NB4 (cell line): ENCODE measurements at regions not wholly inside any gene's neighbourhood (a gene's known extent, or its start where the extent isn't known, plus 50 kb on each side); places are given as distances from the start of the nearest gene placed in this dataset.

Source experiments
- DNase-seq: peaks from one replicate; pipeline ENCODE4 v3.0.0; 2010; ENCODE audit warnings: low read depth
- H3K4me3 ChIP-seq: one replicate; pipeline ENCODE4 v1.5.1; 2011; ENCODE audit warnings: mild to moderate bottlenecking, low read depth, low read length, moderate library complexity
- MYC ChIP-seq: IDR thresholded peaks from 2 replicates; pipeline ENCODE4 v1.6.1; 2011; ENCODE audit warnings: low read depth, low read length
- POLR2A ChIP-seq: IDR thresholded peaks from 2 replicates; pipeline ENCODE4 v1.6.1; 2011; ENCODE audit warnings: mild to moderate bottlenecking; ENCODE audit not compliant: insufficient read length; ENCODE audit errors: extremely low read depth
- TF ChIP-seq, protein P1 (sequence below): IDR thresholded peaks from 2 replicates; pipeline ENCODE4 v1.6.1; 2011; ENCODE audit warnings: low read depth, low read length
- TF ChIP-seq, protein P2 (sequence below): IDR thresholded peaks from one replicate; pipeline ENCODE4 v1.5.1; 2012; ENCODE audit warnings: low read depth, low read length

DNA sequence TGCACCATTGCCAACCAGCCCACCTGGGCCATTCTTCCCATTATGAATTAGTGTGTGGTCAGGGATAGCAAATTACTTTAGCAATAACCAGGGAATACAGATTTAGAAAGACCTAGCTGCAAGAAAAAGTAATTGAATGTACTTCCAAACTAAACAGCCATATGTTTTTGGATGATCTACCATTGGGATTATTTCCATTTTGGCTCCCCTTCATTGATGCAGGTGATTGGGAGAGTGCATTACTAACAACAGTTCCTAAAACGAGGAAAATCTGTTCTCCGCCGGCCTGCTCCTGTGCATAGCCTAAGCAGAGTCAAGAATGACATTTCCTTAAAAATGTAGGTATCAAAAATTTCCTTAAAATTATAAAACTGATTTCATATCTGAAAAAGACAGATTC is 58.5 kb downstream of the MAIP1 start:
- no peak for DNase-seq
- TF ChIP-seq, protein P1, sequence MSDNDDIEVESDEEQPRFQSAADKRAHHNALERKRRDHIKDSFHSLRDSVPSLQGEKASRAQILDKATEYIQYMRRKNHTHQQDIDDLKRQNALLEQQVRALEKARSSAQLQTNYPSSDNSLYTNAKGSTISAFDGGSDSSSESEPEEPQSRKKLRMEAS = no peak
- TF ChIP-seq, protein P2, sequence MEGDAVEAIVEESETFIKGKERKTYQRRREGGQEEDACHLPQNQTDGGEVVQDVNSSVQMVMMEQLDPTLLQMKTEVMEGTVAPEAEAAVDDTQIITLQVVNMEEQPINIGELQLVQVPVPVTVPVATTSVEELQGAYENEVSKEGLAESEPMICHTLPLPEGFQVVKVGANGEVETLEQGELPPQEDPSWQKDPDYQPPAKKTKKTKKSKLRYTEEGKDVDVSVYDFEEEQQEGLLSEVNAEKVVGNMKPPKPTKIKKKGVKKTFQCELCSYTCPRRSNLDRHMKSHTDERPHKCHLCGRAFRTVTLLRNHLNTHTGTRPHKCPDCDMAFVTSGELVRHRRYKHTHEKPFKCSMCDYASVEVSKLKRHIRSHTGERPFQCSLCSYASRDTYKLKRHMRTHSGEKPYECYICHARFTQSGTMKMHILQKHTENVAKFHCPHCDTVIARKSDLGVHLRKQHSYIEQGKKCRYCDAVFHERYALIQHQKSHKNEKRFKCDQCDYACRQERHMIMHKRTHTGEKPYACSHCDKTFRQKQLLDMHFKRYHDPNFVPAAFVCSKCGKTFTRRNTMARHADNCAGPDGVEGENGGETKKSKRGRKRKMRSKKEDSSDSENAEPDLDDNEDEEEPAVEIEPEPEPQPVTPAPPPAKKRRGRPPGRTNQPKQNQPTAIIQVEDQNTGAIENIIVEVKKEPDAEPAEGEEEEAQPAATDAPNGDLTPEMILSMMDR = no peak
- TF ChIP-seq POLR2A (no peak), MYC (no peak)
- H3K4me3 ChIP-seq = no peak overlapping the region

DNA sequence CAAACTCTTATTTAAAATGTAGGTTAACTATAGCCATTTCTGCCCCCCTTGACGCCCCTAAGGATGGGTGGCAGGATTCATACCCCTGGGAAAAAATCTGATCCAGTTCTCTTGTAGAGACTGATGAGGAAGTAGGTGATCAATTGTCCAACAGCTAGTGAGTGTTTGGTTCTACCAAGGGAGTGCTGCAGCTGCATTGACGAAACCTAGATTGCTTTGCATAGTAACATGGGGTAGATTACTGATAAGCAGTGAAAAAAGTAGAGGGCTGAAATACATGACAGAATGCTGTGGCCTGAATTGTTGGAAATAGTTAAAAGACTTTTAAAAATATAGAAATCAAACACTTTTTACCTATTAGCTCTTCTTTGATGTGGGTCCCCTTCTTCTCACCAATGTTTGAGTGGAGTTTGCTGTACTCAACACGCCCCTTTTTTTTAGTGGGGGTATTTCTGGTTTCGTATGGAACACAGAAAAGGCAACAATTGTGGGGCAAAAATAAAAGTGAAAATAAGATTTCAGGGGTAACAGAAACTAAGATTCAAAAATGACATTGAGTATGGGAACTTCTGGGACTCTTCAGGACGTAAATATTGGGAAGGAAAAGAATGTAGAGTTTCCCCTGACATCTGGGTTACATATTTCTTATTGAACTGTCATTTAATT is 66.2 kb downstream of the MAIP1 start:
- no peak overlapping the region for H3K4me3 ChIP-seq
- no peak for TF ChIP-seq MYC
- TF ChIP-seq, protein P1 = no peak
- TF ChIP-seq, protein P2 = no peak
- no peak for TF ChIP-seq POLR2A
- DNase-seq = no peak

DNA sequence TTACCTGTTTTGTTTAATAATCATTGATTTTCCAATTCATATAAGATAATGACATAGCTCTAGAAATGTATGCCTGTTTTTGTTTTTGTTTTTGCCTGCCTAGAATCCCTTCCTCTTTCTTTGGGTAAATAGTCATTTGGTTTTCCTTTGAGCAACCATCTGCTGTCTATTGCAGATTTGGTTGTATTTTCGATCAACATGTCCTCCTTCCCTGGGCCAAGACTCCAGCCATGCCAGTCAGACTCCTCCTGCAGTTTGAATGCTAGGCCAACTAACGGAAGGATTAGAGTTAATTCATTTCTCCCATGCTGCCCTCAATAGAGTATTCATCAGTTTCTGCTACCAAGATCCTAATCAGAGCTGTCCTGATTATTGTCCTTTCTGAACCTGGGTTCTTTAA is 67.1 kb downstream of the MAIP1 start:
- TF ChIP-seq MYC (no peak), POLR2A (no peak)
- no peak overlapping the region for H3K4me3 ChIP-seq
- no peak for DNase-seq

DNA sequence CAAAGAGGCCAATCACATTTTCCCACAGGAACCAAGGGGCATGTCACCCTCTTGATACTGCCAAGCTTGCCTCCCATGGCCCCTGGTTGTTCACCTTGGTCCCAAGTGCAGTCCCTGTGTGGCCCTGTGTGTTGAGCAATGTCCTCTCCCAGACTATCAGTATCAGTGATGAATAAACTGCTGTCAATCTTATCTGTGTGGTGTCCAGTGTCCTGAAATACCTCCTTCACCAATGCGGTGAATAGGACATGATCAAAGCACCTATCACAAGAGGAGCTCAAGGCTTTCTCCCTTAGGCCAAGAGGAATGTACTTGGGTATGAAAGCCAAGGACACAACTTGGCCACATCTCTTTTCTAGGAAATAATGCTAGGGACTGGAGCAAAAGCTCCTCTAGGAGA is 68.2 kb downstream of the MAIP1 start:
- no peak overlapping the region for H3K4me3 ChIP-seq
- TF ChIP-seq, protein P2 = no peak
- TF ChIP-seq, protein P1 = no peak
- TF ChIP-seq POLR2A (no peak), MYC (no peak)
- no peak for DNase-seq

GRCh38 chr2:200025717-200026116 is 70.3 kb downstream of the MAIP1 start:
- H3K4me3 ChIP-seq = no peak overlapping the region
- TF ChIP-seq MYC (no peak), POLR2A (no peak)
- TF ChIP-seq, protein P1 = no peak
- TF ChIP-seq, protein P2 = no peak
- DNase-seq = no peak

DNA sequence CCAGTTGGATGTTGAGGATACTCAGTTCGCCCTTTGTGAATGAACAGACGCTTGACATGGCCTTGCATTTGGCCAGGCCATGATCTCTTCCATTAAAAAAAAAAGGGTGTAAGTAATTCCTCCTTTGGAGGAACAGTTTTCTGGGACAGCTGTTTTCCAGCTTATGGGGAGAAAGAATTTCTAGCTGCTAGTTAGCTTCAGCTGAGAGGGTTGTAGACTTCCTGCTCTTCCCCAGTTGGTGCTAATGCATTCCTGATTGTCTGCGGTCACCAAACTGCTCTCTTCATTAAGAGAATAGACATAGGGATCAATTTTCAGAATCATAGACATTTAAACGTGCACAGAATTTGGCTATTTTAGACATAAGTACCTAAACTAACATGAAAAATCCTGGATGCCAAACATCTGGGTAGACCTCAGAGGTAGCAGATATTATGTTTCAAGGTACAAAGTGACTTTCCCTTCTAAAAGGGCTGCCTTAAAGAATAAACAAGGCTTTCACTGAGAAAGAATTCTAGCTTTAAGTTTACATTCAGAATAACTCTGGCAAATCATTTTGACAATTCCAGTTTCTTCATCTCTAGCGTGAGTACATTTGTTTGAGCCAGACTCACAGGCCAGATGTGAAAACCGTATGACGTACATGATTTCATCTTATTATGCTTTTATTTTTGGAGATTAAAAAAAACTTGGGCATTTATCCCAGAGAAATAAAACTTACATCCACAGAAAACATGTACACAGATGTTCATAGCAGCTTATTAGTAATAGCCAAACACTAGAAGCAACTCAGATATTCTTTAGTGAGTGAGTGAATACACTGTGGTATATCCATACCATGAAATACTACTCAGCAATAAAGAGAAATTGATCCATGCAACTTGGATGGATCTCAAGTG is 71.2 kb downstream of the MAIP1 start:
- no peak overlapping the region for H3K4me3 ChIP-seq
- DNase-seq = no peak
- TF ChIP-seq POLR2A (no peak), MYC (no peak)
- TF ChIP-seq, protein P1 = no peak
- TF ChIP-seq, protein P2 = no peak
